ENCODE measurements at regions not wholly inside any gene's neighbourhood (a gene's known extent, or its start where the extent isn't known, plus 50 kb on each side); places are given as distances from the start of the nearest gene placed in this dataset.

DNA sequence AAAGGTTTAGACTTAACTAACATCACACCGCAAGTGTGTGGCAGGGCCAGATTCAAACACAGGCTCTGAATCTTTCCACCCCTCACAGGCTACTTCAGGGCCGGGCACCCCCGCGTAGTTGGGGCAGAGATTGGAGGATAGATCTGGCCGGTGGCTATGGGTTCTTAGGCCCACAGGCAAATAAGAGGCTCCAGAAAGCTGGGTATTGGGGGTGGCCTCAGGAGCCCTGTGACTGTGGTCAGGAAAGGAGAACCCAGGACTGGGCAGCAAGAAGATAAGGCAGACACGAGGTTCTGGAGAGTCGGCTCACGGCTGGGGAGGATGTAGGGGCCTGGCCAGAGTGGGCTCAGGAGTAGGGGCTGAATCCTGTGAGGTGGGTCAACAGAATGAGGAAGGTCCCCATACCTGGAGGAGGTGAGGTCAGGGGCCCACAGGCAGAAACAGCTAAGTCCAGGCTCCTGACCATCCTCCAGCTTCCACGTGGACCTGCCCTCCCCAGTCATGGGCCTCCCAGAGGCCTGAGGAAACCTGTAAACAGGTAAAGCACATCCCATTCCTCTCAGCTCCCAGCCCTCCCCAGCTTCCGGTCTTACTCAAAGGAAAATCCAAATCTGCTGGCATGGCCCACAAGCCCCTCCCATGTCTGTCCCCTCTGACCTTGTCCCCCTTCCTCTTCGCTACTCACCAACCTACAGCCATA is 306.2 kb downstream of the MATN1 start (continued):
- TF ChIP-seq, protein P1, sequence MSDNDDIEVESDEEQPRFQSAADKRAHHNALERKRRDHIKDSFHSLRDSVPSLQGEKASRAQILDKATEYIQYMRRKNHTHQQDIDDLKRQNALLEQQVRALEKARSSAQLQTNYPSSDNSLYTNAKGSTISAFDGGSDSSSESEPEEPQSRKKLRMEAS (IDR thresholded peaks at IDR 0.05), result no peak

DNA sequence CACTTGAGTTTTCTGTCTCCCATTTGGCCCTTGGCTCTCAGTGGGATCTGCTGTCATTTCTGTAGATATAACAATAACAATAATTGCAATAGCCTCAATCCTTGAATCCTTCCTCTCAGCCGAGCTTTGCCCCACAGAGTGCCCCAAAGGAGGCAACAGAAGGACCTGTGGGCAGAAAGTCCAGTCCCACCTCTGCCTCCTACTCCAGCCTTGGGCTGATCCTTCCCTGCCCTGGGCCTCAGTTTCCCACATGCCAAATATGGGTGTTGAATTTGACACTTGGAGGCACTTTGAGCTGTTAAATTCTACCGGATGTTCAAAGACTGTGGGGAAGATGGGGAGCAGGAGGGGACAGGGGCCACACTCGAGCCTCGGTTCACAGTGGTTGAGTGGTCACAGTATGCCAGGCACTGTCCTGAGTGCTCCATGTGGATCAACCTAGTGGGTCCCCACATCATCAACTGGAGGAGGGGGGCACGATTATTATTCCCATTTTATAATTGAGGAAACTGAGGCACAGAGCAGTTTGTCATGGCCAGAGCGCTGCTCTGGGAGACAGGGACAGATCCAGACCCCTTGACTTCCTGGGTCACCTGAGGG is 307.1 kb downstream of the MATN1 start:
- Histone ChIP-seq H3K36me3 (ENCODE audit: control insufficient read depth in 4 of 4, insufficient read depth in 3 of 4, low read depth in 1 of 4, low read length in 3 of 4) (no peaks in the 10 kb centered on the region), H3K27ac (ENCODE audit: low read depth in 1 of 2, low read length in 2 of 2) (no peak overlapping the region), H3K4me1 (ENCODE audit: control insufficient read depth in 4 of 4, insufficient read depth in 4 of 4, low read length in 3 of 4) (no peaks in the 10 kb centered on the region), H3K9me3 (ENCODE audit: control insufficient read depth in 4 of 4, low read length in 3 of 4) (no peaks in the 10 kb centered on the region), H3K27me3 (ENCODE audit: control insufficient read depth in 4 of 4, insufficient read depth in 4 of 4, low read length in 3 of 4) (no peaks in the 10 kb centered on the region), H3K9ac (ENCODE audit: low read depth in 1 of 2, low read length in 2 of 2) (no peak overlapping the region), H3K4me3 (ENCODE audit: low read depth in 1 of 3, low read length in 3 of 3) (no peak overlapping the region)
- 69% methylated on average over 6 of the region's 6 CpGs for WGBS
- DNase-seq (ENCODE audit: low spot score), result peak; percentile 28
- TF ChIP-seq, protein P2, sequence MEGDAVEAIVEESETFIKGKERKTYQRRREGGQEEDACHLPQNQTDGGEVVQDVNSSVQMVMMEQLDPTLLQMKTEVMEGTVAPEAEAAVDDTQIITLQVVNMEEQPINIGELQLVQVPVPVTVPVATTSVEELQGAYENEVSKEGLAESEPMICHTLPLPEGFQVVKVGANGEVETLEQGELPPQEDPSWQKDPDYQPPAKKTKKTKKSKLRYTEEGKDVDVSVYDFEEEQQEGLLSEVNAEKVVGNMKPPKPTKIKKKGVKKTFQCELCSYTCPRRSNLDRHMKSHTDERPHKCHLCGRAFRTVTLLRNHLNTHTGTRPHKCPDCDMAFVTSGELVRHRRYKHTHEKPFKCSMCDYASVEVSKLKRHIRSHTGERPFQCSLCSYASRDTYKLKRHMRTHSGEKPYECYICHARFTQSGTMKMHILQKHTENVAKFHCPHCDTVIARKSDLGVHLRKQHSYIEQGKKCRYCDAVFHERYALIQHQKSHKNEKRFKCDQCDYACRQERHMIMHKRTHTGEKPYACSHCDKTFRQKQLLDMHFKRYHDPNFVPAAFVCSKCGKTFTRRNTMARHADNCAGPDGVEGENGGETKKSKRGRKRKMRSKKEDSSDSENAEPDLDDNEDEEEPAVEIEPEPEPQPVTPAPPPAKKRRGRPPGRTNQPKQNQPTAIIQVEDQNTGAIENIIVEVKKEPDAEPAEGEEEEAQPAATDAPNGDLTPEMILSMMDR (IDR thresholded peaks at IDR 0.05; ENCODE audit: low read depth, low read length, missing input control), result no peak
- TF ChIP-seq HNF4G (IDR thresholded peaks at IDR 0.05) (no peak), EGR1 (IDR thresholded peaks at IDR 0.05; ENCODE audit: low read depth in 2 of 2) (no peak), FOXA1 (IDR thresholded peaks at IDR 0.05) (no peak), RAD21 (IDR thresholded peaks at IDR 0.05) (no peak), JUND (IDR thresholded peaks at IDR 0.05) (no peak)
- TF ChIP-seq, protein P3, sequence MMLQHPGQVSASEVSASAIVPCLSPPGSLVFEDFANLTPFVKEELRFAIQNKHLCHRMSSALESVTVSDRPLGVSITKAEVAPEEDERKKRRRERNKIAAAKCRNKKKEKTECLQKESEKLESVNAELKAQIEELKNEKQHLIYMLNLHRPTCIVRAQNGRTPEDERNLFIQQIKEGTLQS (IDR thresholded peaks at IDR 0.05), result no peak
- TF ChIP-seq, protein P1 (IDR thresholded peaks at IDR 0.05), result no peak

DNA sequence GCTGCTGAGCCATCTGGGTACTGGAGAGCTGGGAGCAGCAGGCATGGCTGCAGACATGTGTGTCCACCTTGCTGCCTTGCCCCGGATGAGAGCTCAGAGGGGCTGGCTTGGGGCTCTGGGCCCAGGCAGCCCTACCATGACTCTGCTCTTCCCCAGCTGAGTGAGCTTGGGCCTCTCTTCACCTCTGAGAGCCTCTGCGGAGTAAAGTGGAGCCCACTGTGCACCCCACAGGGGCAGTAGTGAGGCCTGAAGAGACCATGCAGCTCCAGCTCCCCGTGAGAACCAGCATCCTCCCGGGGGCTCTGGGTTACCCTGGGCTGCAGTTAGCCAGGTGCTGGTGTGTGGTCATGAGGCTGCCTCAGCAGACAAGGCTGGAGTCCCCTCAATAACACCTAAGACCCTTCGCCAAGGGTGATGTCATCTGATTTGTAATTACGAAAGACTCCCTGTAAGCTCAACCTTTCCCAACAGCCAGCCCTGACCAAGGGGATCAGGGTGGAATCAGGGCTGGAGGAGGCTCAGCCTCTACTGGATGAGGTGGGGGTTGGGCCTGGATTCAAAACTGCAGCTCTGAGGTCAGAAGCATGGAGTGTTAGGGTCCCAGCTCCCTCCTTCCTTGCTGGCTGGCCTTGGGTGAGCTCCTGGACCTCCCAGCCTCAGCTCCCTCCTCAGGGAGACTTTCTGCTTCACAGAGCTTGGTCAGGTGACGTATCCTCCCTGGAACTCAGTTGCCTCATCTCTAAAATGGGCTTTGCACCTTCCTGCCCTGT is 308.0 kb downstream of the MATN1 start:
- H3K9ac ChIP-seq (ENCODE audit: low read depth in 1 of 2, low read length in 2 of 2), result no peak overlapping the region
- H3K27me3 ChIP-seq (ENCODE audit: control insufficient read depth in 4 of 4, insufficient read depth in 4 of 4, low read length in 3 of 4), result no peaks in the 10 kb centered on the region
- no peaks in the 10 kb centered on the region for H3K4me1 ChIP-seq (ENCODE audit: control insufficient read depth in 4 of 4, insufficient read depth in 4 of 4, low read length in 3 of 4)
- 87% methylated on average over 7 of the region's 7 CpGs for WGBS
- H3K4me3 ChIP-seq (ENCODE audit: low read depth in 1 of 3, low read length in 3 of 3), result no peak overlapping the region
- DNase-seq (ENCODE audit: low spot score), result peak; percentile 10
- no peak overlapping the region for H3K27ac ChIP-seq (ENCODE audit: low read depth in 1 of 2, low read length in 2 of 2)
- H3K36me3 ChIP-seq (ENCODE audit: control insufficient read depth in 4 of 4, insufficient read depth in 3 of 4, low read depth in 1 of 4, low read length in 3 of 4), result no peaks in the 10 kb centered on the region
- H3K9me3 ChIP-seq (ENCODE audit: control insufficient read depth in 4 of 4, low read length in 3 of 4), result no peaks in the 10 kb centered on the region
- no peak for TF ChIP-seq SP1 (IDR thresholded peaks at IDR 0.05)
- TF ChIP-seq HNF4A (conservative IDR thresholded peaks at IDR 0.05), result no peak
- TF ChIP-seq, protein P4, sequence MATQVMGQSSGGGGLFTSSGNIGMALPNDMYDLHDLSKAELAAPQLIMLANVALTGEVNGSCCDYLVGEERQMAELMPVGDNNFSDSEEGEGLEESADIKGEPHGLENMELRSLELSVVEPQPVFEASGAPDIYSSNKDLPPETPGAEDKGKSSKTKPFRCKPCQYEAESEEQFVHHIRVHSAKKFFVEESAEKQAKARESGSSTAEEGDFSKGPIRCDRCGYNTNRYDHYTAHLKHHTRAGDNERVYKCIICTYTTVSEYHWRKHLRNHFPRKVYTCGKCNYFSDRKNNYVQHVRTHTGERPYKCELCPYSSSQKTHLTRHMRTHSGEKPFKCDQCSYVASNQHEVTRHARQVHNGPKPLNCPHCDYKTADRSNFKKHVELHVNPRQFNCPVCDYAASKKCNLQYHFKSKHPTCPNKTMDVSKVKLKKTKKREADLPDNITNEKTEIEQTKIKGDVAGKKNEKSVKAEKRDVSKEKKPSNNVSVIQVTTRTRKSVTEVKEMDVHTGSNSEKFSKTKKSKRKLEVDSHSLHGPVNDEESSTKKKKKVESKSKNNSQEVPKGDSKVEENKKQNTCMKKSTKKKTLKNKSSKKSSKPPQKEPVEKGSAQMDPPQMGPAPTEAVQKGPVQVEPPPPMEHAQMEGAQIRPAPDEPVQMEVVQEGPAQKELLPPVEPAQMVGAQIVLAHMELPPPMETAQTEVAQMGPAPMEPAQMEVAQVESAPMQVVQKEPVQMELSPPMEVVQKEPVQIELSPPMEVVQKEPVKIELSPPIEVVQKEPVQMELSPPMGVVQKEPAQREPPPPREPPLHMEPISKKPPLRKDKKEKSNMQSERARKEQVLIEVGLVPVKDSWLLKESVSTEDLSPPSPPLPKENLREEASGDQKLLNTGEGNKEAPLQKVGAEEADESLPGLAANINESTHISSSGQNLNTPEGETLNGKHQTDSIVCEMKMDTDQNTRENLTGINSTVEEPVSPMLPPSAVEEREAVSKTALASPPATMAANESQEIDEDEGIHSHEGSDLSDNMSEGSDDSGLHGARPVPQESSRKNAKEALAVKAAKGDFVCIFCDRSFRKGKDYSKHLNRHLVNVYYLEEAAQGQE (IDR thresholded peaks at IDR 0.05), result no peak
- TF ChIP-seq, protein P2 (IDR thresholded peaks at IDR 0.05; ENCODE audit: low read depth, low read length, missing input control), result no peak
- no peak for TF ChIP-seq YY1 (IDR thresholded peaks at IDR 0.05)
- TF ChIP-seq, protein P5, sequence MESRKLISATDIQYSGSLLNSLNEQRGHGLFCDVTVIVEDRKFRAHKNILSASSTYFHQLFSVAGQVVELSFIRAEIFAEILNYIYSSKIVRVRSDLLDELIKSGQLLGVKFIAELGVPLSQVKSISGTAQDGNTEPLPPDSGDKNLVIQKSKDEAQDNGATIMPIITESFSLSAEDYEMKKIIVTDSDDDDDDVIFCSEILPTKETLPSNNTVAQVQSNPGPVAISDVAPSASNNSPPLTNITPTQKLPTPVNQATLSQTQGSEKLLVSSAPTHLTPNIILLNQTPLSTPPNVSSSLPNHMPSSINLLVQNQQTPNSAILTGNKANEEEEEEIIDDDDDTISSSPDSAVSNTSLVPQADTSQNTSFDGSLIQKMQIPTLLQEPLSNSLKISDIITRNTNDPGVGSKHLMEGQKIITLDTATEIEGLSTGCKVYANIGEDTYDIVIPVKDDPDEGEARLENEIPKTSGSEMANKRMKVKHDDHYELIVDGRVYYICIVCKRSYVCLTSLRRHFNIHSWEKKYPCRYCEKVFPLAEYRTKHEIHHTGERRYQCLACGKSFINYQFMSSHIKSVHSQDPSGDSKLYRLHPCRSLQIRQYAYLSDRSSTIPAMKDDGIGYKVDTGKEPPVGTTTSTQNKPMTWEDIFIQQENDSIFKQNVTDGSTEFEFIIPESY (IDR thresholded peaks at IDR 0.05), result no peak
- TF ChIP-seq TAF1 (conservative IDR thresholded peaks at IDR 0.05), result no peak
- TF ChIP-seq FOXA2 (IDR thresholded peaks at IDR 0.05), result no peak
- TF ChIP-seq RXRA (IDR thresholded peaks at IDR 0.05), result no peak
- TF ChIP-seq HNF4G (IDR thresholded peaks at IDR 0.05), result no peak
- TF ChIP-seq, protein P3 (IDR thresholded peaks at IDR 0.05), result no peak
- TF ChIP-seq JUND (IDR thresholded peaks at IDR 0.05), result no peak
- TF ChIP-seq NR2F2 (IDR thresholded peaks at IDR 0.05), result no peak
- no peak for TF ChIP-seq RAD21 (IDR thresholded peaks at IDR 0.05)
- TF ChIP-seq FOXA1 (IDR thresholded peaks at IDR 0.05), result no peak
